DOHH2 (cell line): ENCODE measurements at regions not wholly inside any gene's neighbourhood (a gene's known extent, or its start where the extent isn't known, plus 50 kb on each side); places are given as distances from the start of the nearest gene placed in this dataset.

Source experiments
- H3F3A ChIP-seq: fragments of 200-600 bp; sonication (generic), shearing (Covaris generic); 2 replicates; pipeline ENCODE4 v1.6.0; 2016; ENCODE audit warnings: antibody characterized with exemption, mild to moderate bottlenecking; ENCODE audit not compliant: control insufficient read depth, insufficient read depth
- H3K27ac ChIP-seq: fragments of 200-600 bp; sonication (generic); 2 replicates; pipeline ENCODE4 v1.5.1; 2014; ENCODE audit warnings: low read depth, mild to moderate bottlenecking, low read length, moderate library complexity
- H3K27me3 ChIP-seq: fragments of 200-600 bp; sonication (generic); 2 replicates; pipeline ENCODE4 v1.6.1; 2014; ENCODE audit warnings: mild to moderate bottlenecking, low read length, mixed read lengths; ENCODE audit not compliant: control insufficient read depth
- H3K36me3 ChIP-seq: fragments of 200-600 bp; sonication (generic); 2 replicates; pipeline ENCODE4 v1.6.1; 2014; ENCODE audit warnings: mild to moderate bottlenecking, low read length, moderate library complexity, mixed read lengths; ENCODE audit not compliant: control insufficient read depth
- H3K4me1 ChIP-seq: fragments of 200-600 bp; sonication (generic); 2 replicates; pipeline ENCODE4 v1.6.1; 2014; ENCODE audit warnings: mild to moderate bottlenecking, low read length, mixed read lengths; ENCODE audit not compliant: control insufficient read depth
- H3K4me2 ChIP-seq: fragments of 200-600 bp; sonication (generic); 2 replicates; pipeline ENCODE4 v1.6.0; 2014; ENCODE audit warnings: mild to moderate bottlenecking, low read length, moderate library complexity
- H3K4me3 ChIP-seq: fragments of 200-600 bp; sonication (generic); 2 replicates; pipeline ENCODE4 v1.5.1; 2014; ENCODE audit warnings: mild to moderate bottlenecking, low read length, mixed read lengths
- H3K79me2 ChIP-seq: fragments of 200-600 bp; sonication (generic); 2 replicates; pipeline ENCODE4 v1.6.1; 2014; ENCODE audit warnings: mild to moderate bottlenecking, low read length, mixed read lengths; ENCODE audit not compliant: control insufficient read depth
- H3K9me2 ChIP-seq: fragments of 200-600 bp; sonication (generic); replicated peaks from 2 replicates; pipeline ENCODE4 v1.6.1; 2014; ENCODE audit warnings: mild to moderate bottlenecking, low read length, mixed read lengths; ENCODE audit not compliant: control insufficient read depth
- H3K9me3 ChIP-seq: fragments of 200-600 bp; sonication (generic); 2 replicates; pipeline ENCODE4 v1.6.1; 2014; ENCODE audit warnings: antibody characterized with exemption, low read length, mixed read lengths; ENCODE audit not compliant: control insufficient read depth, insufficient read depth
- H4K20me1 ChIP-seq: fragments of 200-600 bp; sonication (generic); 2 replicates; pipeline ENCODE4 v1.6.0; 2014; ENCODE audit warnings: low read depth, mild to moderate bottlenecking, antibody characterized with exemption, low read length, moderate library complexity; ENCODE audit not compliant: control insufficient read depth, insufficient read depth
- CTCF ChIP-seq: fragments of 200-600 bp; sonication (generic); IDR thresholded peaks from one replicate; pipeline ENCODE4 v1.5.1; 2014; ENCODE audit warnings: antibody characterized with exemption, mild to moderate bottlenecking, low read depth, low read length; ENCODE audit not compliant: poor library complexity, severe bottlenecking
- EZH2phosphoT487 ChIP-seq: fragments of 200-600 bp; sonication (generic); IDR thresholded peaks from 2 replicates; pipeline ENCODE4 v1.6.1; 2017; ENCODE audit warnings: borderline replicate concordance, mild to moderate bottlenecking, antibody characterized with exemption, low read length, moderate library complexity, mixed read lengths

- Histone ChIP-seq H3K27ac (no peak overlapping the region), H3K36me3 (no peaks in the 10 kb centered on the region), H3K4me1 (no peaks in the 10 kb centered on the region), H3F3A (no peaks in the 10 kb centered on the region), H3K79me2 (no peaks in the 10 kb centered on the region), H3K27me3 (no peaks in the 10 kb centered on the region), H3K9me3 (no peaks in the 10 kb centered on the region), H3K9me2 (no peaks in the 10 kb centered on the region), H3K4me3 (no peak overlapping the region), H4K20me1 (no peaks in the 10 kb centered on the region), H3K4me2 (no peak overlapping the region)
- no peak for TF ChIP-seq CTCF
- no peak for TF ChIP-seq EZH2phosphoT487
Observed at GRCh38 chr4:104129243-104129642, 365.5 kb downstream of the CXXC4 start.

GRCh38 chr4:104128850-104129213, 365.9 kb downstream of the CXXC4 start:
- no peaks in the 10 kb centered on the region for H3K79me2 ChIP-seq
- H3K27ac ChIP-seq, result no peak overlapping the region
- no peaks in the 10 kb centered on the region for H3K27me3 ChIP-seq
- H3K9me2 ChIP-seq, result no peaks in the 10 kb centered on the region
- no peaks in the 10 kb centered on the region for H3F3A ChIP-seq
- H4K20me1 ChIP-seq, result no peaks in the 10 kb centered on the region
- H3K9me3 ChIP-seq, result no peaks in the 10 kb centered on the region
- H3K4me3 ChIP-seq, result no peak overlapping the region
- no peaks in the 10 kb centered on the region for H3K36me3 ChIP-seq
- TF ChIP-seq CTCF (no peak), EZH2phosphoT487 (no peak)
- no peak overlapping the region for H3K4me2 ChIP-seq
- no peaks in the 10 kb centered on the region for H3K4me1 ChIP-seq

- TF ChIP-seq EZH2phosphoT487 (no peak), CTCF (no peak)
- Histone ChIP-seq H3K4me2 (no peak overlapping the region), H3K4me1 (no peaks in the 10 kb centered on the region), H3K27me3 (no peaks in the 10 kb centered on the region), H3K9me3 (no peaks in the 10 kb centered on the region), H4K20me1 (no peaks in the 10 kb centered on the region), H3F3A (no peaks in the 10 kb centered on the region), H3K9me2 (no peaks in the 10 kb centered on the region), H3K27ac (no peak overlapping the region), H3K36me3 (no peaks in the 10 kb centered on the region), H3K4me3 (no peak overlapping the region), H3K79me2 (no peaks in the 10 kb centered on the region)
Observed at GRCh38 chr4:104128031-104128849, 366.5 kb downstream of the CXXC4 start.
